Endothelial cell of hepatic sinusoid (primary cell): ENCODE measurements at regions not wholly inside any gene's neighbourhood (a gene's known extent, or its start where the extent isn't known, plus 50 kb on each side); places are given as distances from the start of the nearest gene placed in this dataset.
"Not testable (repeated sequence)": the region's sequence is repeated elsewhere in the genome, so short reads cannot be mapped to it uniquely, and the experiment has no call there.

ENCODE experiments used
- in situ Hi-C: cut with HindIII; loops from 2 replicates; pipeline ENCODE4 v1.10.0; 2017; ENCODE audit warnings: low sequenced_read_pairs

DNA sequence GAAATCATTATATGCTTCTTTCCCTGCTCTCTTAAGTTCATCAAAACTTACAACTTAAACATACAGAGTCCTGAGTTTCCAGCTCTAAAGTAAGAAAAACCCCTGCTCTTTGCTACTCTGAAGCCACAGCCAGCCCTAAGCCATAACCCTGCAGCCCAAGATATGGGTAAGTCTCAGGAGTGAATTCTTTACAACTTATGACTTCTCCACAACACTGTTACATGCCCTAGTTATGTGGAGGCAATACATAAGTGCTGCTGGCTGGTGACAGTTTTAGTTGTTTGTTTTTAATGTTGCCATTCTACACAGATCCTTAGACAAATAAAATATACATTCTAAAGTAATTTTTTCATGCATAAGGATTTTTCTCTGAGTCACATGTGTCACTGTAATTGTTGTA lies 100.2 kb downstream of the FBXO8 start:
- in situ Hi-C loops = no loop called here

GRCh38 chr4:174181827-174182226 lies 101.6 kb downstream of the FBXO8 start:
- in situ Hi-C loops = no loop called here

DNA sequence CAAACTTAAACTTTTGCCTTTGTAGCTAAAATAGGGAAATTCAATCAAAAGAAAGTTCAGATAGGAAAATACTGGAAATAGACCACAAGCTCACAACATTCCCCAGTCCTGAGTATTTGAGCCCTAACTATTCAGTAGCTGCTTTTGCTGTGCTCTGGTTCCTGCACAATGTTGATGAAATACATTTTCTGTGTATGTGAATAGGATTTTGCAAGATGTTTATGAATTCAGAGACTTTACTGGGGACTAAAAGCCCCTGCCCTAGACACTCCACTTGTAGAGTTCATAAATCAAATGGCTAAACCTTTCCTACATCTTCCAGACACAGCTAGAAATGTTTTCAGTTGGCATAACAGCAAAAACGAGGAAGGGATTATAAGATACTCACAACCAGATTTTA lies 105.9 kb downstream of the FBXO8 start:
- in situ Hi-C loops = no loop called here

DNA sequence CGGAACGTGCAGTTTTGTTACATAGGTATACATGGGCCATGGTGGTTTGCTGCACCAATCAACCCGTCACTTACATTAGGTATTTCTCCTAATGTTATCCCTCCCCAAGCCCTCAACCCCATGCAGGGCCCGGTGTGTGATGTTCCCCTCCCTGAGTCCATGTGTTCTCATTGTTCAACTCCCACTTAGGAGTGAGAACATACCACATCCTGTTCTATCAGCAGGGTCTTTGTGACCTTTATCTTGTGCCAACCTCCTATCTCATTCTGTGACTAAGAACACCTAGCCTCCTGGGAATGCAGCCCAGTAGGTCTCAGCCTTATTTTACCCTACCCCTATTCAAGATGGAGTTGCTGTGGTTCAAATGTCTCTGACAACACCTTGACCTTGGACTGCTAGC lies 107.6 kb downstream of the FBXO8 start:
- in situ Hi-C loops = not testable (repeated sequence)

- in situ Hi-C loops = no loop called here
Measured at GRCh38 chr4:174173360-174173759, 110.1 kb downstream of the FBXO8 start.

DNA sequence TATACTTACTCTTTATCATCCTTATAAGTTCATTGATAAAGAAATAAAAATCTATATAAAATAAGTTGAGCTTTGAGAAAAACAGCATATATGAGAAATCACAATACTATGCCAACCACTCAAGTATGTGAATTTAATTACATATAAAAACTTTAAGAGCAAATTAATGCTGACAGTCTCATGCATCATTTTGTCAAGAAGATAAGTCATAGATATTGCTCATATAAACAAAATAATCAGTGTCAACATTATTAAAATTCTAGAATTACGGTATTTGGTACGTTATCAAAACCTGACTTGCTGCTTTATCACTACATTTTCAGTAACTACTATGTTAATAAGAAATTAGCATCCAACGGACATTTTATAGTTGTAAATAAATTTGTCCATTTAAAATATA lies 111.2 kb downstream of the FBXO8 start:
- in situ Hi-C loops = no loop called here

- in situ Hi-C loops = no loop called here
Measured at GRCh38 chr4:174170906-174171305, 112.6 kb downstream of the FBXO8 start.

GRCh38 chr4:174170091-174170490 lies 113.4 kb downstream of the FBXO8 start:
- in situ Hi-C loops = no loop called here

GRCh38 chr4:174157106-174157607 lies 126.3 kb downstream of the FBXO8 start:
- in situ Hi-C loops = no loop called here

DNA sequence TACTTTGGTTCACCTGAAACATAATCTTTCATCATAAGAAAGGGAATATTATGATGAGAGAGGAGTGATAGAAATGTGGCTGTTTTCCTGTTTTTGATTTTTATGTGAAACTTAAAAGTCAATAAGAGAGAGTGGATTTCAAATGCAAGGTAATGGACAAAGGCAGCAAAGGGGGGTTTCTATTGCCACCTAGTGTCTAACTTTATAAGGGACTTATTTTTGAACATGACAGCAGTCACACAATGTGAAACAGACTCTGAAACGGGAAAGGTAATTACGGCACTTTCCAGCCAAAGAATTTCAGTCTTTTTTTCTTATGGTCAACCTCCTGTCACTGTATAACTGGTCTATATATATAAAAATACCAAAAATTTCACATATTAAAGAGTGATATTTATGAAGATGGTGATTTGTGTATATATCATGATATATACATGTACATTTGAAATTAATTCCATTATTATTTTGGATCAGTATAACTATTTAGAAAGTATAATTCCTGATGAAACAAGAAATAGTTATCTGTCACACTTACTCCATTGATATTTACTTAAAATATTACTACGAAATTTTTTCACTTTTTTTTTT lies 127.1 kb downstream of the FBXO8 start:
- in situ Hi-C loops = no loop called here

GRCh38 chr4:174154215-174154854 lies 129.1 kb downstream of the FBXO8 start:
- in situ Hi-C loops = no loop called here

GRCh38 chr4:174152717-174153466 lies 130.6 kb downstream of the FBXO8 start:
- in situ Hi-C loops = no loop called here

- in situ Hi-C loops = no loop called here
Measured at GRCh38 chr4:174147863-174148262, 135.6 kb downstream of the FBXO8 start.

DNA sequence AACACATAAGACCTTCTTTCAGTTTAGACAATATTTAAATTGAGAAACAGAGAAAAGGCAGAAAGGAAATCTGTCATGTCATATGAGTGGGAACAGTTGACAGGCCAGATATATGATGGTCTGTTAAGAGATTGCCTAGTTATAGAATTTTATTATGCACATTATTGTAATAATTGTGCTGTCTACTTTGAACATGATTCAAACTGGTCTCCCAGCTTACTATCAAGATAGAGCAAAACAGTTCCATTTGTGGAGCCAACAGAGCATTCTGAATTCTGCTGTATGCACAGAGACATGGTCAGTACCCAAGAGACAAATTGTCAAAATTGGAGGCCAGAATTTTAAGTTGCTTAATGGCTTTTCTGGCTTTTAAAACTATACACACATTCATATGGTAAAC lies 139.4 kb downstream of the FBXO8 start:
- in situ Hi-C loops = no loop called here

DNA sequence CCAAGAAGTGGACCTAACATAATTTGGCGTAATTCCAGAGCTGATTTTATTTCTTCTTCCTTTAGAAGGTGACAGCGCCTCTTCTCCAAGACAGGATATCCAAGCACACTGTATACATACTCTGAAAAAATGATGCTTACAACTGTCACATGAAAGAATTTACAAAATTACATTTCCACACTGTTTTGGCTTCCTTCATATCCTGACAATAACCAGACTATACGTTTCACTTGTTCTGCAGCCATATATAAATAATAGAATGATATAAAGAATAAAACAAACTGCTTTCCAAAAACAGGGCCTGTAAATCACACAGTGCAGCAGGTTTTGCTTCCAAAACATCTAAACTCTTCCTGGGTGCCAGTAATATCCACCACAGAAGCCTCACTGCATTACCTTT lies 141.6 kb downstream of the FBXO8 start:
- in situ Hi-C loops = no loop called here

GRCh38 chr4:174138616-174139015 lies 144.9 kb downstream of the FBXO8 start:
- in situ Hi-C loops = no loop called here

DNA sequence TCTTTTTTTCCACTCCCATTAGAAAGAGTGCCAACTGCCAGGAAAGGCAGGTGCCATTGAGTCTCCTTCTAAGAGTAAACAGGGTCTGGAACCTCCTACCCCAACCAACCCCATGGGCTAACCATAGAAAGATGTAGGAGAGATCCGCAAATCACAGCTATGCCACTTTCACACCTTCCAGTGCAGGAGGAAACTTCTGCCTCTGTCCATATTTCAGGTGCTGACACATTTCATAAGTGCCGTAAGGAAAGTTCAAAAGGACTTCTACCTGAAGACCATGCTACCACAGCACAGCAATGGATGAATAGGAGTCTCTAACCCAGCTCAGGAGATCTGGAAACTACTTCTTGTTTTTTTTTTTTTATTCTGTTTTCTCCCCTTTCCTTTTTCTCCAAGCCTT lies 145.8 kb downstream of the FBXO8 start:
- in situ Hi-C loops = no loop called here

DNA sequence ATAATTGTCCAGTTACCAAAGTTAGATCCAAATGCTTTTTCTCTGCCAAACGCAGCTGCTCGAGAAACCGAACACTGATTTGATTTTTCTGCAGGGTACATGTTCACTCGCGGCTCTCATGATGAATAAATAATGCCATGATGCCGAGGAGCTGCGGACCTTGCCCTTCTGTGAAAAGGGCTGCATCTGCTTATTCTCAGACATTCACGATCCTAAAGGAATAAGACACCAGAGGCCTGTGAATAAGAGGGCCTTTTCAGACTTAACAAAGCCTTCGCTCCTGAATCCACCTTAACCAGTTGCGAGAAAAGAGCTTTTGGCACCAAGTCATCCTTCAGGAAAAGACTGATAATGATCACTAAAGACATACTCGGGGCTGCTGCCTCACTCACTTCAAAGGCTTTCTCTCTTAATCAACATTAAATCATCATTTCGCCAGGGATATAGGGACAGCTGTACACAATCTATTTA lies 147.5 kb downstream of the FBXO8 start:
- in situ Hi-C loops = no loop called here

DNA sequence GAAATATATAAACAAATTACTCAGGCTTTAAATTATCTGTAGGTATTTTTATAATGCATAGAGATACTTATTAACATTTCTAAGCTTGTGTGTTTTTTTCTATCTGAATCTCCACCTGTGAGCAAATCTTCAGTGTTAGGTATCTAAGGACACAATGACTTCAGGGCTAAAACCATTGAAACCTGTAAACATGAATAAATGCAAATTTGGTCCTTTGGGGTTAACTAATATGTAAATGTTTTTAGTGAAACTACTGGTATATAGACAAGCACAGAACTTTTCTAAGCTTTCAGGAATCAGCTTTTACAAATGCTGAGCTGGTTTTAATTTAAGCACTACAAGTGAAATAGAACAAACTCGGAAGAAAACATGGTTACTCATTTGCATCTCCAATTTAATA lies 147.9 kb downstream of the FBXO8 start:
- in situ Hi-C loops = no loop called here

DNA sequence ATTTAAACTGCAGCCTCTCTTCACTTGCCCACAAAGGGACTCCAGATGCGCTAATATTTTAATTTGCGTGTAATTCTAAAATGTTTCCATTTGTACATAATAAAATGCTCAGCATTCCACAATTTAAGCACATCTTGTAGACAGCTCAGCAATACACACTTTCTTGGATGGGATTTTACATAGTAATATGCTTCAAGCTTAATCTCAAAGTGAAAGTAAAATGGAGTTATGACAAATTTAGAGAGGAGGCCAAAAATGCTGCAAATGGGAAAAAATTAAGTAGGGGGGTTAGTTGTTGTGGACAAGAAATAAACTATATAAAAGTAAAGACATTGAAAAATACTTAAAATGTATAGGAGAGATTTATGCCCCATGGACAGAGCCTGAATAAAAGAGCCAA lies 149.1 kb downstream of the FBXO8 start:
- in situ Hi-C loops = no loop called here

- in situ Hi-C loops = no loop called here
Measured at GRCh38 chr4:174133551-174133950, 149.9 kb downstream of the FBXO8 start.

- in situ Hi-C loops = no loop called here
Measured at GRCh38 chr4:174131901-174132300, 151.6 kb downstream of the FBXO8 start.
